ENCODE measurements at regions not wholly inside any gene's neighbourhood (a gene's known extent, or its start where the extent isn't known, plus 50 kb on each side); places are given as distances from the start of the nearest gene placed in this dataset.

DNA sequence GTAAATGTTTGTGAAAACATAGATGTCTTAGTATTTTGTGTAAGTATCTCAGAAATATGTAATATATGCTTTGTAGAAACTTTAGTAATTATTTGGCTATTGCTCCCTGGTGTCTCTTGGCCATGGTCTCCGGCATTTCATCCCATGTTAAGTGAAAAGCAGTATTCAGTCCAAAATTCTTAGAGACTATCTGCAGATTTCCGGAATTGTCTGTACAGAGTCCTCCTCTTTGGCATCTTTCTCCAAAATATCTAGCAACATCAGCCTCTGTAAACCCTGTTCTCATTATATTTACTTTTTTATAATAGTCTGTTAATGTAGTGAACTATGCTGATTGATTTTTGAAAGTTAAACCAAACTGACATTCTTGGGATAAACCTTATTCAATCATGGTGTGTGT, 352.7 kb downstream of the ARPP21 start:
- TF ChIP-seq MYC (IDR thresholded peaks at IDR 0.05; ENCODE audit: low read depth, low read length) (no peak), POLR2A (IDR thresholded peaks at IDR 0.05; ENCODE audit: extremely low read depth, insufficient read length) (no peak)
- TF ChIP-seq, protein P1, sequence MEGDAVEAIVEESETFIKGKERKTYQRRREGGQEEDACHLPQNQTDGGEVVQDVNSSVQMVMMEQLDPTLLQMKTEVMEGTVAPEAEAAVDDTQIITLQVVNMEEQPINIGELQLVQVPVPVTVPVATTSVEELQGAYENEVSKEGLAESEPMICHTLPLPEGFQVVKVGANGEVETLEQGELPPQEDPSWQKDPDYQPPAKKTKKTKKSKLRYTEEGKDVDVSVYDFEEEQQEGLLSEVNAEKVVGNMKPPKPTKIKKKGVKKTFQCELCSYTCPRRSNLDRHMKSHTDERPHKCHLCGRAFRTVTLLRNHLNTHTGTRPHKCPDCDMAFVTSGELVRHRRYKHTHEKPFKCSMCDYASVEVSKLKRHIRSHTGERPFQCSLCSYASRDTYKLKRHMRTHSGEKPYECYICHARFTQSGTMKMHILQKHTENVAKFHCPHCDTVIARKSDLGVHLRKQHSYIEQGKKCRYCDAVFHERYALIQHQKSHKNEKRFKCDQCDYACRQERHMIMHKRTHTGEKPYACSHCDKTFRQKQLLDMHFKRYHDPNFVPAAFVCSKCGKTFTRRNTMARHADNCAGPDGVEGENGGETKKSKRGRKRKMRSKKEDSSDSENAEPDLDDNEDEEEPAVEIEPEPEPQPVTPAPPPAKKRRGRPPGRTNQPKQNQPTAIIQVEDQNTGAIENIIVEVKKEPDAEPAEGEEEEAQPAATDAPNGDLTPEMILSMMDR (IDR thresholded peaks at IDR 0.05; ENCODE audit: low read depth, low read length) = no peak
